ENCODE measurements at regions not wholly inside any gene's neighbourhood (a gene's known extent, or its start where the extent isn't known, plus 50 kb on each side); places are given as distances from the start of the nearest gene placed in this dataset.
A peak's percentile ranks its signal among the peaks of the same experiment; 100 is the strongest.

- H3K4me3 ChIP-seq (ENCODE audit: low read length), result no peak overlapping the region
- no peaks in the 10 kb centered on the region for H3K4me1 ChIP-seq (ENCODE audit: control insufficient read depth, insufficient read depth, low read length)
- peak; percentile 57 for DNase-seq
- no peak overlapping the region for H3K27ac ChIP-seq (ENCODE audit: low read depth, low read length)
- no peak overlapping the region for H3K9ac ChIP-seq (ENCODE audit: extremely low read depth, low read length, poor library complexity, severe bottlenecking)
- H3K36me3 Mint-ChIP-seq (ENCODE audit: low read depth), result no peaks in the 10 kb centered on the region
- no peaks in the 10 kb centered on the region for H3K27me3 ChIP-seq (ENCODE audit: control insufficient read depth, insufficient read depth, low read length, poor library complexity, severe bottlenecking)
- H3K4me1 Mint-ChIP-seq, result peaks cover 3% of the 10 kb centered on the region
- no peaks in the 10 kb centered on the region for H3K9me3 ChIP-seq (ENCODE audit: control insufficient read depth, low read length)
- no peaks in the 10 kb centered on the region for H3K9me3 Mint-ChIP-seq
- H3K27ac Mint-ChIP-seq, result no peak overlapping the region
- WGBS, 2 experiments (ENCODE audit: insufficient coverage in 1 of 2, insufficient read length in 1 of 2), result 71 to 83% methylated on average over 2 to 3 of the region's 3 CpGs
- no peak for TF ChIP-seq CTCF (conservative IDR thresholded peaks at IDR 0.05)
- no peak overlapping the region for H3K4me3 Mint-ChIP-seq
- H3K27me3 Mint-ChIP-seq (ENCODE audit: insufficient read depth), result peaks cover 2% of the 10 kb centered on the region
- no peaks in the 10 kb centered on the region for H3K36me3 ChIP-seq (ENCODE audit: control insufficient read depth, insufficient read depth, low read length)
These were observed 187.7 kb upstream of the C2CD4B start for GRCh38 chr15:62352817-62353216.

- Histone ChIP-seq H3K27ac (ENCODE audit: low read depth, low read length) (no peak overlapping the region), H3K4me1 (ENCODE audit: control insufficient read depth, insufficient read depth, low read length) (no peaks in the 10 kb centered on the region), H3K4me3 (ENCODE audit: low read length) (no peak overlapping the region), H3K9me3 (ENCODE audit: control insufficient read depth, low read length) (no peaks in the 10 kb centered on the region), H3K27me3 (ENCODE audit: control insufficient read depth, insufficient read depth, low read length, poor library complexity, severe bottlenecking) (no peaks in the 10 kb centered on the region), H3K9ac (ENCODE audit: extremely low read depth, low read length, poor library complexity, severe bottlenecking) (no peak overlapping the region), H3K36me3 (ENCODE audit: control insufficient read depth, insufficient read depth, low read length) (no peaks in the 10 kb centered on the region)
- Mint-ChIP-seq H3K9me3 (no peaks in the 10 kb centered on the region), H3K4me1 (no peaks in the 10 kb centered on the region), H3K27me3 (ENCODE audit: insufficient read depth) (peaks cover 2% of the 10 kb centered on the region), H3K36me3 (ENCODE audit: low read depth) (no peaks in the 10 kb centered on the region), H3K4me3 (no peak overlapping the region), H3K27ac (no peak overlapping the region)
- no peak for DNase-seq
- TF ChIP-seq CTCF (conservative IDR thresholded peaks at IDR 0.05), result no peak
- WGBS, 2 experiments (ENCODE audit: insufficient coverage in 1 of 2, insufficient read length in 1 of 2), result 88 to 98% methylated on average over 5 of the region's 5 CpGs
These were observed 192.3 kb upstream of the C2CD4B start for GRCh38 chr15:62357431-62357830.

GRCh38 chr15:62359416-62359815 is 194.3 kb upstream of the C2CD4B start:
- Histone ChIP-seq H3K27ac (ENCODE audit: low read depth, low read length) (no peak overlapping the region), H3K27me3 (ENCODE audit: control insufficient read depth, insufficient read depth, low read length, poor library complexity, severe bottlenecking) (no peaks in the 10 kb centered on the region), H3K9ac (ENCODE audit: extremely low read depth, low read length, poor library complexity, severe bottlenecking) (no peak overlapping the region), H3K9me3 (ENCODE audit: control insufficient read depth, low read length) (no peaks in the 10 kb centered on the region), H3K36me3 (ENCODE audit: control insufficient read depth, insufficient read depth, low read length) (no peaks in the 10 kb centered on the region), H3K4me1 (ENCODE audit: control insufficient read depth, insufficient read depth, low read length) (no peaks in the 10 kb centered on the region), H3K4me3 (ENCODE audit: low read length) (no peak overlapping the region)
- 92 to 100% methylated on average over 2 of the region's 3 CpGs for WGBS, 2 experiments (ENCODE audit: insufficient coverage in 1 of 2, insufficient read length in 1 of 2)
- Mint-ChIP-seq H3K27me3 (ENCODE audit: insufficient read depth) (no peaks in the 10 kb centered on the region), H3K4me3 (no peak overlapping the region), H3K4me1 (no peaks in the 10 kb centered on the region), H3K9me3 (no peaks in the 10 kb centered on the region), H3K36me3 (ENCODE audit: low read depth) (no peaks in the 10 kb centered on the region), H3K27ac (no peak overlapping the region)
- DNase-seq, result no peak
- no peak for TF ChIP-seq CTCF (conservative IDR thresholded peaks at IDR 0.05)

All from endodermal cell (in vitro differentiated cells).